Renal cortical epithelial cell (primary cell): ENCODE measurements at regions not wholly inside any gene's neighbourhood (a gene's known extent, or its start where the extent isn't known, plus 50 kb on each side); places are given as distances from the start of the nearest gene placed in this dataset.
A peak's percentile ranks its signal among the peaks of the same experiment; 100 is the strongest.
"Not testable (repeated sequence)": the region's sequence is repeated elsewhere in the genome, so short reads cannot be mapped to it uniquely, and the experiment has no call there.

Experiments
- DNase-seq: peaks from one replicate; pipeline ENCODE4 v3.0.0-alpha.2; 2011; ENCODE audit warnings: low read depth

- DNase-seq = no peak
Observed at GRCh38 chr2:180307096-180307495, 300.0 kb upstream of the CWC22 start.

DNA sequence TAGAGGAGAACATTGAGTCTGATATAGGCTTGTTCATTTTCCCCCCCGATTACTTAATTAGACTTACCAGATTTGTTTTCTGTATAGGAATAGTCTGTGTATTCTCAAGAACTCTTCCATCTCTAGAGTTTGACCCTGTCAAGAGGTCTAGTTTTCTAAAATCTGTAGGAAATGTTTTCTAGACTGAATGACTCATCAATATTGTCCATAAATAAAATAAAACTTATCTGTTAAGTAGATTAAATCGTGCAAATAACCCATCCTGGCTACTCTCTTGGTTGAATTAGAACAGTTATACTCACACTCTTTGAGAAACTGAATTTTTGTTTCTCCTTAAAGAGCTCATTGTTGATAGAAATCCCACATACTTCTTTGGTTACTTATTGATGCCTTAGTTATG lies 299.2 kb upstream of the CWC22 start:
- DNase-seq = no peak

GRCh38 chr2:180291552-180292421 lies 284.7 kb upstream of the CWC22 start:
- DNase-seq = peak; percentile 15

GRCh38 chr2:180291060-180291459 lies 284.0 kb upstream of the CWC22 start:
- DNase-seq = peak; percentile 30

- DNase-seq = no peak
Observed at GRCh38 chr2:180289627-180290026, 282.5 kb upstream of the CWC22 start.

DNA sequence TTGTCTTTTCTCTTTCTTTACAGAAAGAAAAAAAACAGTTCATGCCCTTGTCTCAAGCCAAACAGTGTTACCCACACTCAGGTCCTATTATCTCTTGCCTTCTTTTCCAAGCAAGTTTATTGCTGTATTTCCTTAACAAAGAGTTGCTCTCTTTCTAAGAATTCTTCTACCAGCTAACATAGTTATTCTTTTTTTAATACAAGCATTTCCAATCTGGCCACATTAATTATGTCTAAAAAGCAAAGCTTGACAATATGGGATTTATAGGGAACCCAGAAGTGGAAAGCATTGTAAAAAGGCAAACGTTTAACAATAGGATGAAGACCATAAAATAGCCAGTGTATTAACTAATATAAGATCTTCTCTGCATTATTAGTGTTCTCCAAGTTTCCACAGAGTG lies 272.5 kb upstream of the CWC22 start:
- no peak for DNase-seq

GRCh38 chr2:180276733-180277132 lies 269.6 kb upstream of the CWC22 start:
- no peak for DNase-seq

DNA sequence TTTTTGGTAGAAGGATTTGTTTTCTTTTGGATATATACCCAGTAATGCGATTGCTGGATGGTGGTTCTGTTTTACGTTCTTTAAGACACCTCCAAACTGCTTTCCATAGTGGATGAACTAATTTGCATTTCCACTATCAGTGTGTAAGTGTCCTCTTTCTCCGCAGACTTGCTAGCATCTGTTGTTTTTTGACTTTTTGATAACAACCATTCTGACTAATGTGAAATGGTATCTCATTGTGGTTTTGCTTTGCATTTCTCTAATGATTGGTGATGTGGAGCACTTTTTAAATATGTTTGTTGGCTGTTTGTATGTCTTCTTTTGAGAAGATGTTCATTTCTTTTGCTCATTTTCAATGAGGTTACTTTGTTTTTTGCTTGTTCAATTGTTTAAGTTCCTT lies 260.9 kb upstream of the CWC22 start:
- no peak for DNase-seq

DNA sequence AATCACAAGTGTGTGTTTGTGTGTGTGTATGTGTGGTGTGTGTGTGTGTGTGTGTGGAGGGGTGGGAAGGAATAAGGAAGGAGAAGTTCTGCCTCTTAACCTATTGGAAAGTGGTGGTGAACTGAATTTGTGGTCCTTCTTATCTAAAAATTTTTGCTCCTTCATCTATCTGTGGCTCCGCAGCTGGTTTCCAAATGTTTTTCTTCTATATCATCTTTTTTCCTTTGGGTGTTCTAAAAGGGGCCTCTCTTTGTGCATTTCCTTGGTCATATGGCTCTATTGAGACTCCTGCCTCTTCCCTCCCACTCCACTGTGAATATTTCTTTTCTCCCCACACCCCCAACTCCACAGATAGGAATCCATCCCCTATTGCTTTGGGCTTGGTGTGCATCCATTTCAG lies 254.9 kb upstream of the CWC22 start:
- DNase-seq = no peak

DNA sequence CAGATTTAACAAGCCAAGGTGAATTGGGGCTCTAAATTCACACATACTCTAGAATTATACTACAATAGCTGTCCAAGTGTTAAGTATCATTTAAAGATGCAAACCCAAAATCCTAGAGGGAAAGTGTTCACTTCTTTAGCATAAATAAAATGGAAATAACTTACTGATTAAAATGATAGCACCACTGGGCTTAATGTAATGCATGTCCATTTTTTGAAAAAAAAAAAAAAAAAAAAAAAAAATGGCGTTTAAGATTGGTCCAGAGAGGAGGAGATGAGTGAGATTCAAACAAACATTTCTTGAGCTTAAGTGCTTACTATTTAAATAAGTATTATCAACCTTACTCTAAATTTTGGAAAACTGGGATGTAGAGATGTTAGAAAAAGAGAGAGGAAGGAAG lies 251.5 kb upstream of the CWC22 start:
- no peak for DNase-seq

- DNase-seq = no peak
Observed at GRCh38 chr2:180258041-180258537, 251.0 kb upstream of the CWC22 start.

DNA sequence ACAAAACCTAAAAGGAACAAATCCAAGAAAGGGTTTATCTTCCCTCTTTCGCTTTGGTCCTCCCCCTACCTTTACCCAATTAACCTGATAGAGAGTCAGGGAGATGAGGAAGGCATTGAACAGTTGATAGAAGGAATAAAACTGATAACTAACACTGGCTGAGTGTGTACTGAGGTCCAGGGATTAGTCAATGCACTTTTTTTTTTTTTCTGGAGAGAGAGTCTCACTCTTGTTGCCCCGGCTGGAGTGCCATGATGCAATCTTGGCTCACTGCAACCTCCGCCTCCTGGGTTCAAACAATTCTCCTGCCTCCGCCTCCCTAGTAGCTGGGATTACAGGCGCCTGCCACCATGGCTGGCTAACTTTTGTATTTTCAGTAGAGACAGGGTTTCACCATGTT lies 250.2 kb upstream of the CWC22 start:
- no peak for DNase-seq

- no peak for DNase-seq
Observed at GRCh38 chr2:180255981-180256380, 248.9 kb upstream of the CWC22 start.

- no peak for DNase-seq
Observed at GRCh38 chr2:180254872-180255271, 247.8 kb upstream of the CWC22 start.

- DNase-seq = no peak
Observed at GRCh38 chr2:180247658-180248057, 240.6 kb upstream of the CWC22 start.

DNA sequence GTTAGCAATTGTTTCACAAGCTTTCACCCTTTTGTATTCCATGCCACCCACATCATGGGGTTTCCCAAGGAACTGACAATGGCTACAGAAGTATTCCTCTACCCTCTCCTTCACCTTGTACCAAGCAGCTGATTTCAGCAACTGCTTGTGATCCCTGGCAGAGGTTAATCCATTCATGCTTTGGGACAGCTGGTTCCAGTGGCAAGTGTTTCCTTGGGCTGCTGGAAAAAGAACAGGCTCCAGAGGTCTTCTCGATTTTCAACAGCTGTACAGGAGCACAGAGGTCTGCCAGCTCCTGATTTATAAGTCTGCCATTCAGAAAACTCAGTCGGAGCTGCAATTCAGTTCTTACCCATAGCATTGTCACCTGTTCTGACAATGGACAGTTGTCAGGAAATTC lies 239.2 kb upstream of the CWC22 start:
- DNase-seq = peak; percentile 13

GRCh38 chr2:180240774-180241173 lies 233.7 kb upstream of the CWC22 start:
- DNase-seq = peak; percentile 24

GRCh38 chr2:180238729-180239128 lies 231.6 kb upstream of the CWC22 start:
- no peak for DNase-seq

- not testable (repeated sequence) for DNase-seq
Observed at GRCh38 chr2:180236061-180236460, 229.0 kb upstream of the CWC22 start.

DNA sequence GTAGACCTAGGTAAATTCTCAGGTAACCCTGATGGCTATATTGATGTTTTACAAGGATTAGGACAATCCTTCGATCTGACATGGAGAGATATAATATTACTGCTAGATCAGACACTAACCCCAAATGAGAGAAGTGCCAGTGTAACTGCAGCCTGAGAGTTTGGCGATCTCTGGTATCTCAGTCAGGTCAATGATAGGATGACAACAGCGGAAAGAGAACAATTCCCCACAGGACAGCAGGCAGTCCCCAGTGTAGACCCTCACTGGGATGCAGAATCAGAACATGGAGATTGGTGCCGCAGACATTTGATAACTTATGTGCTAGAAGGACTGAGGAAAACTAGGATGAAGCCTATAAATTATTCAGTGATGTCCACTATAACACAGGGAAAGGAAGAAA lies 228.4 kb upstream of the CWC22 start:
- DNase-seq = not testable (repeated sequence)

- not testable (repeated sequence) for DNase-seq
Observed at GRCh38 chr2:180234991-180235390, 227.9 kb upstream of the CWC22 start.

DNA sequence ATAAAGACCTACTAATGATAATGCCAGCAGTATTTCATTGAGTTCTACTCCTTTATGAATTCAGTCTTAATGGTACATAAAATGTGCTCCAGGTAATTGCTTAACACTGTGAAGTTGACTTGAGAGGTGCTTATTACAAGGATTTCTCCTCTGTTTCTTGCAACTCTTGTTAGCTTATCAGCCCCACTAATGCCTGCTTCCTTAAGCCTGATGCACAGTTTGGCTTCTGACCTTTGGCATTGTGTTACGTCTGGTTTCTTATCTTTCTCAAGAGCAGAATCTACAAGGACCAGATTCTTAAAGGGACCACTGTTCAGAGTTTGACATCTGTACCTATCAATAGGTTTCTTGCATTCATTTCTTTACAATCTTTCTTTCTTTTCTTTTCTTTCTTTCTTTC lies 223.9 kb upstream of the CWC22 start:
- DNase-seq = no peak

DNA sequence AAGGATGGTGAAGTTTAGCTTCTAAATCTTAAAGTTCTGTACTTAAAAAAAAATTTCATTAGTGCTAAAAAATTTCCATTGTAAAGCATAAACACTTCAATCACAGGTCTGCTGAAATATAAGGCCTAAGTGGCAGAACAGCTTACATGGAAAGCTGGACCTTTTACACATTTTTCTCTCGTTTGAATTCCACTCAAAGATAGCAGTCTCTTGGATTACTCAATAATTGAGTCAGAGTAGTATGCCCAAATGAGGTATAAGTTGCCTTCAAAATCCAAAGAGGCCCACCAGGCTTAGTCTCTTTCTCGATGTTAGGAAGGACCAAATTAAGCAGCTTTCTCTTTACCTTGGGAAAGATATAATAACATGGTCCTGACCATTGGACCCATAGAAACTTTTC lies 220.4 kb upstream of the CWC22 start:
- DNase-seq = no peak

GRCh38 chr2:180225118-180225517 lies 218.0 kb upstream of the CWC22 start:
- DNase-seq = no peak
